Glutamatergic neuron (in vitro differentiated cells): ENCODE measurements at regions not wholly inside any gene's neighbourhood (a gene's known extent, or its start where the extent isn't known, plus 50 kb on each side); places are given as distances from the start of the nearest gene placed in this dataset.

Source experiments
- DNase-seq: peaks from one replicate; pipeline ENCODE4 v3.0.0; 2022
- H3K27ac Mint-ChIP-seq: one replicate; pipeline ENCODE4 v1.8.0; 2020; ENCODE audit warnings: mild to moderate bottlenecking, mixed read lengths, inconsistent platforms; ENCODE audit not compliant: unreplicated experiment
- H3K27me3 Mint-ChIP-seq: one replicate; pipeline ENCODE4 v1.8.0; 2020; ENCODE audit warnings: mild to moderate bottlenecking, moderate library complexity, mixed read lengths, inconsistent platforms; ENCODE audit not compliant: unreplicated experiment
- H3K36me3 Mint-ChIP-seq: one replicate; pipeline ENCODE4 v1.8.0; 2020; ENCODE audit warnings: mild to moderate bottlenecking, mixed read lengths, inconsistent platforms; ENCODE audit not compliant: unreplicated experiment
- H3K4me1 Mint-ChIP-seq: one replicate; pipeline ENCODE4 v1.8.0; 2020; ENCODE audit warnings: mild to moderate bottlenecking, low read depth, mixed read lengths, inconsistent platforms; ENCODE audit not compliant: unreplicated experiment
- H3K4me3 Mint-ChIP-seq: one replicate; pipeline ENCODE4 v1.8.0; 2020; ENCODE audit warnings: mild to moderate bottlenecking, mixed read lengths, inconsistent platforms; ENCODE audit not compliant: unreplicated experiment
- H3K9me3 Mint-ChIP-seq: one replicate; pipeline ENCODE4 v1.8.0; 2020; ENCODE audit warnings: mild to moderate bottlenecking, moderate library complexity, mixed read lengths, inconsistent platforms; ENCODE audit not compliant: unreplicated experiment
- TF ChIP-seq, protein P1 (sequence below): fragments of 200-600 bp; sonication (generic); IDR thresholded peaks from one replicate; pipeline ENCODE4 v1.5.0; 2021; ENCODE audit not compliant: partially characterized antibody, unreplicated experiment

DNA sequence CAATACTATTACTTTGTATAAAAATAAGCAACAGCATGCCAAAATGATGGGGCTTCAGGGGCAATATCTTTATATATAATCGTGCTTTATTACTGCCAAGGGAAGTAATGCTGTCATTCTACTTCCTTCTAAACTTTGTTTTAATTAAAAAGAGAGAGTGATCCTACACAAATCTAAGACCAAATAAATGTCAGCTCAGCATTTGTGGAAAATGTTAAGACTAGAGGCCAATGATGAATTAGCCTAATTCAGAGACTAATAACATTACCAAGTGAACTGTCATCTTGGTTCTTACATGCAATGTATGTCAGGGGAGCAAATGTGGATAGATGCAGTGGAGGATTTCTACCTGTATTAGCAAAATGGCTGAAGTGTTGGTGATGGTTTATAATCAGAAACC is 166.4 kb upstream of the PTCHD1 start:
- Mint-ChIP-seq H3K36me3 (no peaks in the 10 kb centered on the region), H3K4me3 (no peak overlapping the region), H3K4me1 (peaks cover 1% of the 10 kb centered on the region), H3K27ac (no peak overlapping the region), H3K9me3 (no peaks in the 10 kb centered on the region), H3K27me3 (no peaks in the 10 kb centered on the region)
- DNase-seq, result no peak
- TF ChIP-seq, protein P1, sequence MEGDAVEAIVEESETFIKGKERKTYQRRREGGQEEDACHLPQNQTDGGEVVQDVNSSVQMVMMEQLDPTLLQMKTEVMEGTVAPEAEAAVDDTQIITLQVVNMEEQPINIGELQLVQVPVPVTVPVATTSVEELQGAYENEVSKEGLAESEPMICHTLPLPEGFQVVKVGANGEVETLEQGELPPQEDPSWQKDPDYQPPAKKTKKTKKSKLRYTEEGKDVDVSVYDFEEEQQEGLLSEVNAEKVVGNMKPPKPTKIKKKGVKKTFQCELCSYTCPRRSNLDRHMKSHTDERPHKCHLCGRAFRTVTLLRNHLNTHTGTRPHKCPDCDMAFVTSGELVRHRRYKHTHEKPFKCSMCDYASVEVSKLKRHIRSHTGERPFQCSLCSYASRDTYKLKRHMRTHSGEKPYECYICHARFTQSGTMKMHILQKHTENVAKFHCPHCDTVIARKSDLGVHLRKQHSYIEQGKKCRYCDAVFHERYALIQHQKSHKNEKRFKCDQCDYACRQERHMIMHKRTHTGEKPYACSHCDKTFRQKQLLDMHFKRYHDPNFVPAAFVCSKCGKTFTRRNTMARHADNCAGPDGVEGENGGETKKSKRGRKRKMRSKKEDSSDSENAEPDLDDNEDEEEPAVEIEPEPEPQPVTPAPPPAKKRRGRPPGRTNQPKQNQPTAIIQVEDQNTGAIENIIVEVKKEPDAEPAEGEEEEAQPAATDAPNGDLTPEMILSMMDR, result no peak

DNA sequence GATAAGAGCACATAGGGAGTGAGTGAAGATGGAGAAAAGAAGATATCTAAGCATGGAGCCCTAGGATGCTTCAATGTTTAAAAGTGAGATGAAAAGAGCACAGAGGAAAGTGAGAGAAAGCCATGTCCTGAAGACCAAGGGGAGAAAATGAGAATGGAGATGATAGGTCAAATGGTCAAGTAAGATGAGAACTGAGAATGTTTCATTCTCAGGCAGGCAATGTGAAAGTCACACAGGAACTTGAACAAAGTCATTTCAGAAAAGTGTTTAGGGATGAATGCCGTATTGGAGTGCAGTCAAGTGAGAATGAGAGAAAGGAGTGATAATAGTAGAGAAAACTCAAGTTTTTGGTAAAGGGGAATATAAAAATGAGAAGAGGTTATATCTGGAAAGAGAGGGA is 148.7 kb upstream of the PTCHD1 start:
- DNase-seq, result no peak
- Mint-ChIP-seq H3K27ac (no peak overlapping the region), H3K4me1 (no peaks in the 10 kb centered on the region), H3K36me3 (no peaks in the 10 kb centered on the region), H3K9me3 (no peaks in the 10 kb centered on the region), H3K4me3 (no peak overlapping the region), H3K27me3 (no peaks in the 10 kb centered on the region)
- TF ChIP-seq, protein P1, result no peak

DNA sequence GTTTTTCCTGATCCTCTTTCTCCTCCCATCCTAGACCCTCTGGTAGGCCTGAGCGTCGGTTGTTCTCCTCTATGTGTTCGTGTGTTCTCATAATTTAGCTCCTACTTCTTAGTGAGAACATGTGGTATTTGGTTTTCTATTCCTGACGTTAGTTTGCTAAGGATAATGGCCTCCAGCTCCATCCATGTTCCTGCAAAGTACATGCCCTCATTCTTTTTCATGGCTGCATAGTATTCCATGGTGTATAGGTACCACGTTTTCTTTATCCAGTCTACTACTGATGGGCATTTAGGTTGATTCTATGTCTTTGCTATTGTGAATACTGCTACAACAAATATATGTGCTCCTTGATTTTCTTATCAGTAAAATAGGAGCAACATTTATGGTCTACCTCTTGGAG is 146.8 kb upstream of the PTCHD1 start:
- Mint-ChIP-seq H3K4me1 (no peaks in the 10 kb centered on the region), H3K4me3 (no peak overlapping the region), H3K9me3 (no peaks in the 10 kb centered on the region), H3K27ac (no peak overlapping the region), H3K36me3 (no peaks in the 10 kb centered on the region), H3K27me3 (no peaks in the 10 kb centered on the region)
- TF ChIP-seq, protein P1, result no peak
- DNase-seq, result no peak

DNA sequence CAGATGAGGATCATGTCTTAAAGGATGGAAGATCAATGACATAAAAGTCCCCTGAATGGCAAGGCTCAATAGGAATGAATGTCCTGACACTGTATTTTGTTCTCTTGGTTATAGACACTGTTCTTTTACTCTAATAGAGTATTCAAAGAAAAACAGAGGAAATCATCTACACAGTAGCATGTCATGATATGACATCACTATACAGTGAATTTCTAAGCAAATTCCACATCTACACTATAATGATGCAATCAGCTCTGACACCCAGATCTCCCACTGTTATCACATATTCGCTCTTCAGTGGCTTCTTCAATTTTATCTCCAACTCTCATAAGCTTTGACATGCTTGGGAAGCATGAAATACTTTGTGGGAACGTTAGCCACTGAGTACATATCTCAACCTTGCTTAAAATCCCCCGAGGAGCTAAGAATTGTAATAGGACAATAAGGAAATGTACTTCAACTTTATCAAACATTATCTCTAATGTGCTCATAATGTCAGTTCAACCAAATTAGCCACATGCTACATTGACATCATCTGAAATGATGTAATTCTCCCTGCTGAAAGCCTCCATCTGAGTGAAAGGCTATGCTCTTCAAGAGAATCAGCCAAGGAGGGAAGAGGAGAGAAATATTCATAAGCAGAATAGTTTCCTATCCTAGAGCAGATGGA is 139.6 kb upstream of the PTCHD1 start:
- Mint-ChIP-seq H3K9me3 (no peaks in the 10 kb centered on the region), H3K4me3 (no peak overlapping the region), H3K27ac (no peak overlapping the region), H3K4me1 (no peaks in the 10 kb centered on the region), H3K36me3 (no peaks in the 10 kb centered on the region), H3K27me3 (no peaks in the 10 kb centered on the region)
- TF ChIP-seq, protein P1, result no peak
- DNase-seq, result no peak

GRCh38 chrX:23195761-23196160 is 138.9 kb upstream of the PTCHD1 start:
- no peak overlapping the region for H3K4me3 Mint-ChIP-seq
- no peaks in the 10 kb centered on the region for H3K4me1 Mint-ChIP-seq
- no peaks in the 10 kb centered on the region for H3K36me3 Mint-ChIP-seq
- no peaks in the 10 kb centered on the region for H3K9me3 Mint-ChIP-seq
- H3K27ac Mint-ChIP-seq, result no peak overlapping the region
- TF ChIP-seq, protein P1, result no peak
- no peaks in the 10 kb centered on the region for H3K27me3 Mint-ChIP-seq
- no peak for DNase-seq
